Neural cell (in vitro differentiated cells): ENCODE measurements at regions not wholly inside any gene's neighbourhood (a gene's known extent, or its start where the extent isn't known, plus 50 kb on each side); places are given as distances from the start of the nearest gene placed in this dataset.
"Not testable (repeated sequence)": the region's sequence is repeated elsewhere in the genome, so short reads cannot be mapped to it uniquely, and the experiment has no call there.

Experiments used
- H2AFZ ChIP-seq: fragments of 200-600, 300-800 bp; sonication (generic), shearing (Covaris generic); 2 replicates; pipeline ENCODE4 v1.6.0; 2014; ENCODE audit warnings: low read depth, mild to moderate bottlenecking, antibody characterized with exemption, low read length, moderate library complexity
- H3F3A ChIP-seq: fragments of 200-600 bp; shearing (Covaris generic); 2 replicates; pipeline ENCODE4 v1.6.1; 2016; ENCODE audit warnings: mild to moderate bottlenecking, moderate library complexity, mixed read lengths, antibody characterized with exemption, low read length; ENCODE audit not compliant: insufficient read depth, poor library complexity, severe bottlenecking
- H3K27ac ChIP-seq: fragments of 200-600, 300-800 bp; sonication (generic), shearing (Covaris generic); 2 replicates; pipeline ENCODE4 v1.5.1; 2014; ENCODE audit warnings: mild to moderate bottlenecking, low read length, moderate library complexity
- H3K27me3 ChIP-seq: fragments of 300-800, 200-600 bp; sonication (generic), shearing (Covaris generic); 2 replicates; pipeline ENCODE4 v1.6.0; 2014; ENCODE audit warnings: mild to moderate bottlenecking, low read depth, low read length, moderate library complexity; ENCODE audit not compliant: insufficient read depth
- H3K36me3 ChIP-seq: fragments of 300-800, 200-600 bp; sonication (generic), shearing (Covaris generic); 2 replicates; pipeline ENCODE4 v1.5.1; 2014; ENCODE audit warnings: mild to moderate bottlenecking, antibody characterized with exemption, low read length, moderate library complexity; ENCODE audit not compliant: insufficient read depth
- H3K4me2 ChIP-seq: fragments of 300-800, 200-600 bp; sonication (generic), shearing (Covaris generic); 2 replicates; pipeline ENCODE4 v1.6.0; 2014; ENCODE audit warnings: mild to moderate bottlenecking, low read length
- H3K4me3 ChIP-seq: fragments of 300-800, 200-600 bp; sonication (generic), shearing (Covaris generic); 2 replicates; pipeline ENCODE4 v1.5.1; 2014; ENCODE audit warnings: mild to moderate bottlenecking, low read length, moderate library complexity
- H3K79me2 ChIP-seq: fragments of 200-600 bp; shearing (Covaris generic); replicated peaks from 2 replicates; pipeline ENCODE4 v1.6.0; 2014; ENCODE audit warnings: mild to moderate bottlenecking, low read length, moderate library complexity; ENCODE audit not compliant: insufficient read depth
- H3K9ac ChIP-seq: fragments of 300-800, 200-600 bp; sonication (generic), shearing (Covaris generic); 2 replicates; pipeline ENCODE4 v1.6.1; 2016; ENCODE audit warnings: mild to moderate bottlenecking, low read length, mixed read lengths
- H3K9me2 ChIP-seq: fragments of 200-600 bp; shearing (Covaris generic); 2 replicates; pipeline ENCODE4 v1.6.1; 2016; ENCODE audit warnings: mild to moderate bottlenecking, low read length, mixed read lengths; ENCODE audit not compliant: insufficient read depth
- H3K9me3 ChIP-seq: fragments of 200-600, 300-800 bp; sonication (generic), shearing (Covaris generic); 2 replicates; pipeline ENCODE4 v1.6.1; 2016; ENCODE audit warnings: mild to moderate bottlenecking, mixed run types, low read length, moderate library complexity, mixed read lengths
- H4K20me1 ChIP-seq: fragments of 200-600 bp; shearing (Covaris generic); 2 replicates; pipeline ENCODE4 v1.6.1; 2016; ENCODE audit warnings: mild to moderate bottlenecking, mixed run types; ENCODE audit not compliant: insufficient read depth
- EP300 ChIP-seq: fragments of 450-650 bp; conservative IDR thresholded peaks from 2 replicates; pipeline ENCODE4 v1.6.1; 2014; ENCODE audit warnings: antibody characterized with exemption, mild to moderate bottlenecking, moderate library complexity; ENCODE audit not compliant: poor library complexity, severe bottlenecking
- EZH2 ChIP-seq: fragments of 200-600, 300-800 bp; shearing (Covaris generic), sonication (generic); IDR thresholded peaks from 2 replicates; pipeline ENCODE4 v1.6.1; 2014; ENCODE audit warnings: antibody characterized with exemption, low read length, borderline replicate concordance, mild to moderate bottlenecking; ENCODE audit not compliant: insufficient read depth, poor library complexity, severe bottlenecking
- MXI1 ChIP-seq: fragments of 450-650 bp; conservative IDR thresholded peaks from 2 replicates; pipeline ENCODE4 v1.6.1; 2014; ENCODE audit warnings: antibody characterized with exemption, mild to moderate bottlenecking; ENCODE audit not compliant: poor library complexity, severe bottlenecking
- POLR2AphosphoS5 ChIP-seq: IDR thresholded peaks from 2 replicates; pipeline ENCODE4 v1.6.1; 2012
- RAD21 ChIP-seq: fragments of 450-650 bp; conservative IDR thresholded peaks from 2 replicates; pipeline ENCODE4 v1.6.1; 2014; ENCODE audit warnings: antibody characterized with exemption, mild to moderate bottlenecking, moderate library complexity
- SMC3 ChIP-seq: fragments of 450-650 bp; conservative IDR thresholded peaks from 2 replicates; pipeline ENCODE4 v1.6.1; 2014; ENCODE audit warnings: antibody characterized with exemption, mild to moderate bottlenecking, moderate library complexity; ENCODE audit not compliant: poor library complexity
- TAF1 ChIP-seq: IDR thresholded peaks from 2 replicates; pipeline ENCODE4 v1.6.1; 2012; ENCODE audit warnings: low read depth
- TF ChIP-seq, protein P1 (sequence below): fragments of 450-650 bp; IDR thresholded peaks from 2 replicates; pipeline ENCODE4 v1.5.1; 2014; ENCODE audit warnings: antibody characterized with exemption, mild to moderate bottlenecking, moderate library complexity; ENCODE audit not compliant: poor library complexity, severe bottlenecking
- TF ChIP-seq, protein P2 (sequence below): IDR thresholded peaks from 2 replicates; pipeline ENCODE4 v1.6.1; 2012; ENCODE audit warnings: borderline replicate concordance

DNA sequence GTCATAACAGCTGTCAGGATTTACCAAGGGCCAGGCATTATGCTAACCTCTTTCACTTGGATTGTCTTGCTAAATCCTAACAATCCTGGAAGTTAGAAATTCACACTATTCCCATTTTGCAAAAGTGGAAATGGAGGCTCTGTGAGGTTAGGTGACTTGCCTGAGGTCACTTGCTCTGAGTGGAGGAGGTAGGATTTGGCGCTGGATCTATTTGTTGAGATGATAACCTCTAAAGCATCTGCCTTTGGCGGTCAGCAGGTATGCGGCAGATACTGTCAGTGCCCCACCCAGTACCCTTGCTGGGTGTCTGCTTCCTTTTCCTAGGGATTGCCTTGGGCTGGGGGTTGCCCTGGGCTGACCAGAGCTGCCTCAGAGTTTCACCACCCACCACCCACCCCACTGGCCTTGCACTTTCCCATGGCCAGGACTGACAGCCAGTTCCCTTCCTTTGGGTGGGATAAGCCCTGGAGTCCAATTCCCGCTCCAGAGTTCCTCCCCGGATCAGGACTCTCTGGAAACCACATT lies 164.8 kb upstream of the MSX2 start:
- H3K36me3 ChIP-seq, result no peaks in the 10 kb centered on the region
- no peaks in the 10 kb centered on the region for H3K9me2 ChIP-seq
- H3K27me3 ChIP-seq, result peaks cover 5% of the 10 kb centered on the region
- no peak overlapping the region for H3K4me3 ChIP-seq
- H3K27ac ChIP-seq, result no peak overlapping the region
- TF ChIP-seq, protein P1, sequence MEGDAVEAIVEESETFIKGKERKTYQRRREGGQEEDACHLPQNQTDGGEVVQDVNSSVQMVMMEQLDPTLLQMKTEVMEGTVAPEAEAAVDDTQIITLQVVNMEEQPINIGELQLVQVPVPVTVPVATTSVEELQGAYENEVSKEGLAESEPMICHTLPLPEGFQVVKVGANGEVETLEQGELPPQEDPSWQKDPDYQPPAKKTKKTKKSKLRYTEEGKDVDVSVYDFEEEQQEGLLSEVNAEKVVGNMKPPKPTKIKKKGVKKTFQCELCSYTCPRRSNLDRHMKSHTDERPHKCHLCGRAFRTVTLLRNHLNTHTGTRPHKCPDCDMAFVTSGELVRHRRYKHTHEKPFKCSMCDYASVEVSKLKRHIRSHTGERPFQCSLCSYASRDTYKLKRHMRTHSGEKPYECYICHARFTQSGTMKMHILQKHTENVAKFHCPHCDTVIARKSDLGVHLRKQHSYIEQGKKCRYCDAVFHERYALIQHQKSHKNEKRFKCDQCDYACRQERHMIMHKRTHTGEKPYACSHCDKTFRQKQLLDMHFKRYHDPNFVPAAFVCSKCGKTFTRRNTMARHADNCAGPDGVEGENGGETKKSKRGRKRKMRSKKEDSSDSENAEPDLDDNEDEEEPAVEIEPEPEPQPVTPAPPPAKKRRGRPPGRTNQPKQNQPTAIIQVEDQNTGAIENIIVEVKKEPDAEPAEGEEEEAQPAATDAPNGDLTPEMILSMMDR, result no peak
- TF ChIP-seq RAD21 (no peak), TAF1 (no peak), MXI1 (no peak), EP300 (no peak), EZH2 (no peak), POLR2AphosphoS5 (no peak), SMC3 (no peak)
- TF ChIP-seq, protein P2, sequence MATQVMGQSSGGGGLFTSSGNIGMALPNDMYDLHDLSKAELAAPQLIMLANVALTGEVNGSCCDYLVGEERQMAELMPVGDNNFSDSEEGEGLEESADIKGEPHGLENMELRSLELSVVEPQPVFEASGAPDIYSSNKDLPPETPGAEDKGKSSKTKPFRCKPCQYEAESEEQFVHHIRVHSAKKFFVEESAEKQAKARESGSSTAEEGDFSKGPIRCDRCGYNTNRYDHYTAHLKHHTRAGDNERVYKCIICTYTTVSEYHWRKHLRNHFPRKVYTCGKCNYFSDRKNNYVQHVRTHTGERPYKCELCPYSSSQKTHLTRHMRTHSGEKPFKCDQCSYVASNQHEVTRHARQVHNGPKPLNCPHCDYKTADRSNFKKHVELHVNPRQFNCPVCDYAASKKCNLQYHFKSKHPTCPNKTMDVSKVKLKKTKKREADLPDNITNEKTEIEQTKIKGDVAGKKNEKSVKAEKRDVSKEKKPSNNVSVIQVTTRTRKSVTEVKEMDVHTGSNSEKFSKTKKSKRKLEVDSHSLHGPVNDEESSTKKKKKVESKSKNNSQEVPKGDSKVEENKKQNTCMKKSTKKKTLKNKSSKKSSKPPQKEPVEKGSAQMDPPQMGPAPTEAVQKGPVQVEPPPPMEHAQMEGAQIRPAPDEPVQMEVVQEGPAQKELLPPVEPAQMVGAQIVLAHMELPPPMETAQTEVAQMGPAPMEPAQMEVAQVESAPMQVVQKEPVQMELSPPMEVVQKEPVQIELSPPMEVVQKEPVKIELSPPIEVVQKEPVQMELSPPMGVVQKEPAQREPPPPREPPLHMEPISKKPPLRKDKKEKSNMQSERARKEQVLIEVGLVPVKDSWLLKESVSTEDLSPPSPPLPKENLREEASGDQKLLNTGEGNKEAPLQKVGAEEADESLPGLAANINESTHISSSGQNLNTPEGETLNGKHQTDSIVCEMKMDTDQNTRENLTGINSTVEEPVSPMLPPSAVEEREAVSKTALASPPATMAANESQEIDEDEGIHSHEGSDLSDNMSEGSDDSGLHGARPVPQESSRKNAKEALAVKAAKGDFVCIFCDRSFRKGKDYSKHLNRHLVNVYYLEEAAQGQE, result no peak
- no peak overlapping the region for H3K4me2 ChIP-seq
- H2AFZ ChIP-seq, result no peak overlapping the region
- H3F3A ChIP-seq, result no peaks in the 10 kb centered on the region
- no peak overlapping the region for H3K9ac ChIP-seq
- H3K79me2 ChIP-seq, result no peaks in the 10 kb centered on the region
- no peaks in the 10 kb centered on the region for H3K9me3 ChIP-seq
- H4K20me1 ChIP-seq, result no peaks in the 10 kb centered on the region

DNA sequence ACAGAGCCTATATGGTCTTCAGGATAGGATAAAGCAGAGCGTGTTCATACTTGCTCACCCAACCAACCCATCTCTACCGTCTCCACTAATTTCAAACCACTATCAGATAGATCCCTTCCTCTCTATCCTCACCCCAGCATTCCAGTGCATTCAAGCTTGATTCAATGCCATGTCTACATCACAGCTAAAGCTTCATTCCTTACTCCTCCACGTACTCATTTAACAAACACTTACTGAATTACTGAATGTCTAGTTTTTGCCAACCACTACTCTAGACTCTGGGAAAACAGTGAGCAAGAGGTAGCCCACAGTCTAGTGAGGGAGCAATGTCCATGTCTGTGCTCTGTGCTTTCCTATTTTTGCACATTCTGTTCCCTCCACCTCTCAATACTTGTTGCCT lies 163.5 kb upstream of the MSX2 start:
- Histone ChIP-seq H3K27ac (no peak overlapping the region), H3K4me3 (no peak overlapping the region), H3F3A (no peaks in the 10 kb centered on the region), H3K9ac (no peak overlapping the region), H3K27me3 (peaks cover 5% of the 10 kb centered on the region), H3K9me3 (no peaks in the 10 kb centered on the region), H3K79me2 (no peaks in the 10 kb centered on the region), H3K9me2 (no peaks in the 10 kb centered on the region), H3K4me2 (no peak overlapping the region), H2AFZ (no peak overlapping the region), H3K36me3 (no peaks in the 10 kb centered on the region), H4K20me1 (no peaks in the 10 kb centered on the region)
- TF ChIP-seq POLR2AphosphoS5, result no peak
- TF ChIP-seq TAF1, result no peak
- no peak for TF ChIP-seq SMC3
- TF ChIP-seq, protein P1, result no peak
- no peak for TF ChIP-seq MXI1

DNA sequence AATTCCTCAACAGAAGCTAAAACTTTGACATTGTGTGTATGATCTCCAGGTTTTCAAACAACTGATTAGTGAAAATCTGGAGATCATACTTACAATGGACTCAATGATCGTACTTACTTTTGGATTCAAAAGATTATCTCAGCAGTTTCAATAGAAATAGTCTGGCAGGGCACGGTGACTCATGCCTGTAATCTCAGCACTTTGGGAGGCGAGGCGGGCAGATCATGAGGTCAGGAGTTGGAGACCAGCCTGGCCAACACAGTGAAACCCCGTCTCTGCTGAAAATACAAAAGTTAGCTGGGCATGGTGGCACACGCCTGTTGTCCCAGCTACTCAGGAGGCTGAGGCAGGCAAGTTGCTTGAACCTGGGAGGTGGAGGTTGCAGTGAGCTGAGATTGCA lies 161.3 kb upstream of the MSX2 start:
- H3K9me2 ChIP-seq, H3K36me3 ChIP-seq, H4K20me1 ChIP-seq, H3K9ac ChIP-seq, H3K4me2 ChIP-seq, H3K27me3 ChIP-seq, H2AFZ ChIP-seq, H3K4me3 ChIP-seq, H3K79me2 ChIP-seq, H3F3A ChIP-seq, H3K9me3 ChIP-seq, H3K27ac ChIP-seq: not testable (repeated sequence)
